ENCODE measurements at regions not wholly inside any gene's neighbourhood (a gene's known extent, or its start where the extent isn't known, plus 50 kb on each side); places are given as distances from the start of the nearest gene placed in this dataset.
"Not testable (repeated sequence)": the region's sequence is repeated elsewhere in the genome, so short reads cannot be mapped to it uniquely, and the experiment has no call there.

DNA sequence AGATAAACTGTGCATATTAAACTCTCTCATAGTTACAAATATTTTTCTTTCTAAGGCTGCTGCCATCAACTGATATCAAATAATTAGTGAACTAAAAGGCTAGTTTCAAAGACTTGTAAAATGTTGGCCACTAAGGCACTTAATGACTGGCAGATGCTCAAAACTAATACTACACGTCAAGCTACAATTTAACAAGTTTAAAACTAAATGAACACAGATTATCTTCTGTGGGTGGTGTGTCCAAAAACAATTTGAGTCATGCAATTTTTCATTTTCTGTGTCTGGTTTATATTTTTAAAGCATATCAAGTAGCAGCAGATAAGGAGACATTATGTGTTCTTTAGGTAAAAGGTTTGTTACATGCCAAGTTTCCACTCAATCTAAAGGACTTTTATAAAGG, 665.1 kb downstream of the EFNA5 start:
- ChIA-PET POLR2A (no interaction called here), CTCF (no interaction called here)
- TF ChIP-seq, protein P1, sequence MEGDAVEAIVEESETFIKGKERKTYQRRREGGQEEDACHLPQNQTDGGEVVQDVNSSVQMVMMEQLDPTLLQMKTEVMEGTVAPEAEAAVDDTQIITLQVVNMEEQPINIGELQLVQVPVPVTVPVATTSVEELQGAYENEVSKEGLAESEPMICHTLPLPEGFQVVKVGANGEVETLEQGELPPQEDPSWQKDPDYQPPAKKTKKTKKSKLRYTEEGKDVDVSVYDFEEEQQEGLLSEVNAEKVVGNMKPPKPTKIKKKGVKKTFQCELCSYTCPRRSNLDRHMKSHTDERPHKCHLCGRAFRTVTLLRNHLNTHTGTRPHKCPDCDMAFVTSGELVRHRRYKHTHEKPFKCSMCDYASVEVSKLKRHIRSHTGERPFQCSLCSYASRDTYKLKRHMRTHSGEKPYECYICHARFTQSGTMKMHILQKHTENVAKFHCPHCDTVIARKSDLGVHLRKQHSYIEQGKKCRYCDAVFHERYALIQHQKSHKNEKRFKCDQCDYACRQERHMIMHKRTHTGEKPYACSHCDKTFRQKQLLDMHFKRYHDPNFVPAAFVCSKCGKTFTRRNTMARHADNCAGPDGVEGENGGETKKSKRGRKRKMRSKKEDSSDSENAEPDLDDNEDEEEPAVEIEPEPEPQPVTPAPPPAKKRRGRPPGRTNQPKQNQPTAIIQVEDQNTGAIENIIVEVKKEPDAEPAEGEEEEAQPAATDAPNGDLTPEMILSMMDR (IDR thresholded peaks at IDR 0.05; ENCODE audit: insufficient read depth, low read length, missing control alignments): no peak
- DNase-seq (ENCODE audit: low read depth, low spot score): no peak
- no peak overlapping the region for H3K4me3 ChIP-seq (ENCODE audit: low read depth, low read length)

DNA sequence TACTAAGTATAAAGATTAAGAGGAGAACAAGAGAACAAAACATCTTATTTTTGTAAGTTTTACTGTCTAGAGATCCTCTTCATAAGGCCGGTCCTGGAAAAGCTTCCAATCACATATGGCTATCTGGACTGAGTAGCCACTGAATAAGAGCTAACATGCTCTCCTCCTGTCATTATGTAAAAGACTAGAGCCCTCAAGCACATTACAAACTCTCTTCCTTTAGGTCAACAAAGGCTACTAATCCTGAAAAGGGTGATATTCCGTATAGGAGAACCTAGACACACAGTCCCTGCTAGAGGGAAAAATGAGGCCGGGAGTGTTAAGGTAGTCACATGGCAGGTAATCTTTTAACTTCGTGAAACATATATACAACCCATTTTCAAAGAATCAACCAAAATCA, 665.6 kb downstream of the EFNA5 start:
- no peak for DNase-seq (ENCODE audit: low read depth, low spot score)
- POLR2A ChIA-PET: no interaction called here

DNA sequence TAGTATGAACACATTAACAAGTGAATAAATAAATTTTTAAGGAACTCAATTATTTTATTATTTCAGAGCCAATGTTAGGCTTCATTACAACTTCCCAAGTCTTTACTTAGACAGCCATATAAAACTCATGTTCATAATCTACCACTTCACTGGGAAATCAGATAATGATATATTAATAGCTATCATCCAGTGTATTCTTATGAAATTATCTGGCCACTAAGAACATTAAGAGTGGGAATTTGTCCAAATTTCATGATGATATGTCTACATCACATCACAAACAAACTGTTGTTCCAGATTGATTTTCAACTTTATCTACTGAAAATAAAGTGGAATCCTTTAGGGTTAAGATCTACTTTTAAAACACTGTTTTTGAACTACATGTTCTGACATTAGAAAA, 668.6 kb downstream of the EFNA5 start:
- TF ChIP-seq, protein P1 (IDR thresholded peaks at IDR 0.05; ENCODE audit: insufficient read depth, low read length, missing control alignments): no peak
- no peak overlapping the region for H3K4me3 ChIP-seq (ENCODE audit: low read depth, low read length)
- POLR2A ChIA-PET: no interaction called here
- DNase-seq (ENCODE audit: low read depth, low spot score): no peak
- CTCF ChIA-PET: no interaction called here

More for the DNA sequence above, 665.6 kb downstream of the EFNA5 start:
- H3K4me3 ChIP-seq (ENCODE audit: low read depth, low read length): no peak overlapping the region
- TF ChIP-seq, protein P1 (IDR thresholded peaks at IDR 0.05; ENCODE audit: insufficient read depth, low read length, missing control alignments): no peak
- CTCF ChIA-PET: no interaction called here

GRCh38 chr5:106999506-106999905, 671.2 kb downstream of the EFNA5 start:
- POLR2A ChIA-PET; CTCF ChIA-PET; DNase-seq (ENCODE audit: low read depth, low spot score); H3K4me3 ChIP-seq (ENCODE audit: low read depth, low read length): not testable (repeated sequence)

DNA sequence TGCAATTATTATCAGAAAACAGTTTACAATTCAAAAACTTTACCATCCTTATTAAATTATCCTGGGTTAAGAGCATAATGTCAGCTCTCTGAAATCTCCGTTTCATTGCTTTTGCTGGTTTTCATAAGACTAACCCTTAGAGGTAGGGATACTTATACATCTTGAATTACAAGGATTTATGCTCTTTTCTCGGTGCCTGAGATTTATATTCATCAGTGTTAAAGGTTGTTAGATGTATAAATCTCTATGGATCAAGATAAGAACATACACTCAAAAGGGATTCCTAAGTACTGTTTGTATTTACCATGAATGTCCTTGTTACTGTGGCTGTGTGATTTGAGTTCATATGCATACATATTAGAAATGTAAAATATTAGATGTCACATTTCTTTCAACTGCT, 684.7 kb downstream of the EFNA5 start:
- ChIA-PET POLR2A (no interaction called here), CTCF (no interaction called here)
- H3K4me3 ChIP-seq (ENCODE audit: low read depth, low read length): no peak overlapping the region
- TF ChIP-seq, protein P1 (IDR thresholded peaks at IDR 0.05; ENCODE audit: insufficient read depth, low read length, missing control alignments): no peak
- DNase-seq (ENCODE audit: low read depth, low spot score): no peak

- H3K4me3 ChIP-seq (ENCODE audit: low read depth, low read length): no peak overlapping the region
- POLR2A ChIA-PET: no interaction called here
- CTCF ChIA-PET: no interaction called here
- TF ChIP-seq, protein P1 (IDR thresholded peaks at IDR 0.05; ENCODE audit: insufficient read depth, low read length, missing control alignments): no peak
- DNase-seq (ENCODE audit: low read depth, low spot score): no peak
Observed at GRCh38 chr5:106985174-106985573, 685.6 kb downstream of the EFNA5 start.

- POLR2A ChIA-PET; H3K4me3 ChIP-seq (ENCODE audit: low read depth, low read length); CTCF ChIA-PET; DNase-seq (ENCODE audit: low read depth, low spot score): not testable (repeated sequence)
Observed at GRCh38 chr5:106979178-106979577, 691.6 kb downstream of the EFNA5 start.

- DNase-seq (ENCODE audit: low read depth, low spot score); CTCF ChIA-PET; H3K4me3 ChIP-seq (ENCODE audit: low read depth, low read length); POLR2A ChIA-PET: not testable (repeated sequence)
Observed at GRCh38 chr5:106978582-106979165, 692.1 kb downstream of the EFNA5 start.
